Panc1 (cell line): ENCODE measurements at regions not wholly inside any gene's neighbourhood (a gene's known extent, or its start where the extent isn't known, plus 50 kb on each side); places are given as distances from the start of the nearest gene placed in this dataset.

Source experiments
- TF ChIP-seq, protein P1 (sequence below), 2 experiments: IDR thresholded peaks; 2 replicates each; pipeline ENCODE4 v1.6.1; 2011 to 2012; ENCODE audit warnings: low read depth in 2 of 2, control low read depth in 1 of 2, low read length in 1 of 2, mild to moderate bottlenecking in 1 of 2, moderate library complexity in 1 of 2; ENCODE audit not compliant: insufficient read depth in 1 of 2
- TF ChIP-seq, protein P2 (sequence below): fragments of 450-650 bp; IDR thresholded peaks from 2 replicates; pipeline ENCODE4 v1.5.1; 2017; ENCODE audit warnings: mild to moderate bottlenecking

DNA sequence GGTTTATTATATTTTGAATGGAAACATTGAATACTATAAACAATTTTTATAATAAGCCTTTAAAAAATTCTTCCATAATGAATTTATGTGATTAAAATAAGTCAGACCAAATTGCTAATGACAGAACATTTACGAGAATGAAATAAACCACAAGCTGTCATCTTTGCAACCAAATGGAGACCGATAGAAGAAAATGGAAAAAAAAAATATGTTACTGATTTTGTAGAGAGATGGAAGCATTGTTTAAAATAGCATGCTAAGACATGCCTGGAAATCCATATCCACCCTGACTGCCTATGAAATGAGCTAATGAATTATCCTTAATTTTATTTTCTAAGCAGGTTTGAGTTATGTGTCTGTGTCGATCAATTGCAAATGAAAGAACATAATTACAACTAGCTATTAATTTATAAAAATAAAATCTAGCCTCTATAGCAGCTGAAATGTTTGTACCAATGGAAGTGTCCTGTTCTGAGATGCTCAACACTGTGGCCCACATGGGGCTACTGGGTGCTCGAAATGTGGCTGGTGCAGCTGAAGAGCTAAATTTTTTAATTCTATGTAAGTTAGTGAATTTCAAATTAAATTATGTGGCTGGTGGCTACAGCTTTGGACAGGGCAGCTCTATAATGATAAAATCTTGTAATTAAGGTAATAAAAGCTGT is 832.8 kb downstream of the RNF144A start:
- TF ChIP-seq, protein P1, sequence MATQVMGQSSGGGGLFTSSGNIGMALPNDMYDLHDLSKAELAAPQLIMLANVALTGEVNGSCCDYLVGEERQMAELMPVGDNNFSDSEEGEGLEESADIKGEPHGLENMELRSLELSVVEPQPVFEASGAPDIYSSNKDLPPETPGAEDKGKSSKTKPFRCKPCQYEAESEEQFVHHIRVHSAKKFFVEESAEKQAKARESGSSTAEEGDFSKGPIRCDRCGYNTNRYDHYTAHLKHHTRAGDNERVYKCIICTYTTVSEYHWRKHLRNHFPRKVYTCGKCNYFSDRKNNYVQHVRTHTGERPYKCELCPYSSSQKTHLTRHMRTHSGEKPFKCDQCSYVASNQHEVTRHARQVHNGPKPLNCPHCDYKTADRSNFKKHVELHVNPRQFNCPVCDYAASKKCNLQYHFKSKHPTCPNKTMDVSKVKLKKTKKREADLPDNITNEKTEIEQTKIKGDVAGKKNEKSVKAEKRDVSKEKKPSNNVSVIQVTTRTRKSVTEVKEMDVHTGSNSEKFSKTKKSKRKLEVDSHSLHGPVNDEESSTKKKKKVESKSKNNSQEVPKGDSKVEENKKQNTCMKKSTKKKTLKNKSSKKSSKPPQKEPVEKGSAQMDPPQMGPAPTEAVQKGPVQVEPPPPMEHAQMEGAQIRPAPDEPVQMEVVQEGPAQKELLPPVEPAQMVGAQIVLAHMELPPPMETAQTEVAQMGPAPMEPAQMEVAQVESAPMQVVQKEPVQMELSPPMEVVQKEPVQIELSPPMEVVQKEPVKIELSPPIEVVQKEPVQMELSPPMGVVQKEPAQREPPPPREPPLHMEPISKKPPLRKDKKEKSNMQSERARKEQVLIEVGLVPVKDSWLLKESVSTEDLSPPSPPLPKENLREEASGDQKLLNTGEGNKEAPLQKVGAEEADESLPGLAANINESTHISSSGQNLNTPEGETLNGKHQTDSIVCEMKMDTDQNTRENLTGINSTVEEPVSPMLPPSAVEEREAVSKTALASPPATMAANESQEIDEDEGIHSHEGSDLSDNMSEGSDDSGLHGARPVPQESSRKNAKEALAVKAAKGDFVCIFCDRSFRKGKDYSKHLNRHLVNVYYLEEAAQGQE (IDR thresholded peaks at IDR 0.05; ENCODE audit: insufficient read depth in 1 of 2, low read depth in 2 of 2, low read length in 1 of 2), result no peak
- TF ChIP-seq, protein P2, sequence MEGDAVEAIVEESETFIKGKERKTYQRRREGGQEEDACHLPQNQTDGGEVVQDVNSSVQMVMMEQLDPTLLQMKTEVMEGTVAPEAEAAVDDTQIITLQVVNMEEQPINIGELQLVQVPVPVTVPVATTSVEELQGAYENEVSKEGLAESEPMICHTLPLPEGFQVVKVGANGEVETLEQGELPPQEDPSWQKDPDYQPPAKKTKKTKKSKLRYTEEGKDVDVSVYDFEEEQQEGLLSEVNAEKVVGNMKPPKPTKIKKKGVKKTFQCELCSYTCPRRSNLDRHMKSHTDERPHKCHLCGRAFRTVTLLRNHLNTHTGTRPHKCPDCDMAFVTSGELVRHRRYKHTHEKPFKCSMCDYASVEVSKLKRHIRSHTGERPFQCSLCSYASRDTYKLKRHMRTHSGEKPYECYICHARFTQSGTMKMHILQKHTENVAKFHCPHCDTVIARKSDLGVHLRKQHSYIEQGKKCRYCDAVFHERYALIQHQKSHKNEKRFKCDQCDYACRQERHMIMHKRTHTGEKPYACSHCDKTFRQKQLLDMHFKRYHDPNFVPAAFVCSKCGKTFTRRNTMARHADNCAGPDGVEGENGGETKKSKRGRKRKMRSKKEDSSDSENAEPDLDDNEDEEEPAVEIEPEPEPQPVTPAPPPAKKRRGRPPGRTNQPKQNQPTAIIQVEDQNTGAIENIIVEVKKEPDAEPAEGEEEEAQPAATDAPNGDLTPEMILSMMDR, result no peak
